WERI-Rb-1 (cell line): ENCODE measurements at regions not wholly inside any gene's neighbourhood (a gene's known extent, or its start where the extent isn't known, plus 50 kb on each side); places are given as distances from the start of the nearest gene placed in this dataset.

Experiments used
- DNase-seq: peaks from one replicate; pipeline ENCODE4 v3.0.0-alpha.2; 2020
- H3K27ac ChIP-seq: fragments of 250-450 bp; sonication (Bioruptor Pico); 2 replicates; pipeline ENCODE4 v1.5.1; 2020; ENCODE audit warnings: mild to moderate bottlenecking, moderate library complexity
- H3K27me3 ChIP-seq: fragments of 250-450 bp; sonication (Bioruptor Pico); 2 replicates; pipeline ENCODE4 v1.5.1; 2021; ENCODE audit warnings: mild to moderate bottlenecking, low read depth, moderate library complexity; ENCODE audit not compliant: insufficient read depth, severe bottlenecking
- H3K36me3 ChIP-seq: fragments of 250-450 bp; sonication (Bioruptor Pico); 2 replicates; pipeline ENCODE4 v1.5.1; 2020; ENCODE audit warnings: mild to moderate bottlenecking, moderate library complexity
- H3K4me3 ChIP-seq: 2 replicates; pipeline ENCODE4 v1.5.1; 2011; ENCODE audit warnings: low read depth, mild to moderate bottlenecking, control low read depth, low read length
- H3K9me3 ChIP-seq: fragments of 250-450 bp; sonication (Bioruptor Pico); 2 replicates; pipeline ENCODE4 v1.5.1; 2021; ENCODE audit warnings: mild to moderate bottlenecking, moderate library complexity; ENCODE audit not compliant: severe bottlenecking
- TF ChIP-seq, protein P1 (sequence below): IDR thresholded peaks from 2 replicates; pipeline ENCODE4 v1.5.1; 2011; ENCODE audit warnings: low read depth, mild to moderate bottlenecking, control low read depth, inconsistent platforms, low read length

DNA sequence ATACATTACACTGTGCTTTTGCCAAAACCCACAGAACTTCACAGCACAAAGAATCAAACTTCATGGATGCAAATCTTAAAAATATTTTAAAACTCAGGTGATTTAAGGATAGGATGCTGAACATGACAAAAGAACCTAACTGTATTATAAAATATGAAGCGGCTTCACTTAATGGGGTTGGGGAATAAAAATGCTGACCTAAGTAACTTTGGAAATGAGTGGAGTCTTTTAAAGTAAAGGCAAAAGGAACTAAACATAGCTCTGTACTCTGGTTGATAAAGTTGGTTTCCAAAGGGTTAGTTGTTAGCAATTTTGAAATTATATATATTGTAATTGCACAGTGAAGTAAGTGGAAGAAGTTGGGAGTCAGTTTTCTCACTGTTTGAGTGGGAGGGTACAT is 111.5 kb upstream of the SYT1 start:
- no peak overlapping the region for H3K4me3 ChIP-seq
- no peak for DNase-seq
- TF ChIP-seq, protein P1, sequence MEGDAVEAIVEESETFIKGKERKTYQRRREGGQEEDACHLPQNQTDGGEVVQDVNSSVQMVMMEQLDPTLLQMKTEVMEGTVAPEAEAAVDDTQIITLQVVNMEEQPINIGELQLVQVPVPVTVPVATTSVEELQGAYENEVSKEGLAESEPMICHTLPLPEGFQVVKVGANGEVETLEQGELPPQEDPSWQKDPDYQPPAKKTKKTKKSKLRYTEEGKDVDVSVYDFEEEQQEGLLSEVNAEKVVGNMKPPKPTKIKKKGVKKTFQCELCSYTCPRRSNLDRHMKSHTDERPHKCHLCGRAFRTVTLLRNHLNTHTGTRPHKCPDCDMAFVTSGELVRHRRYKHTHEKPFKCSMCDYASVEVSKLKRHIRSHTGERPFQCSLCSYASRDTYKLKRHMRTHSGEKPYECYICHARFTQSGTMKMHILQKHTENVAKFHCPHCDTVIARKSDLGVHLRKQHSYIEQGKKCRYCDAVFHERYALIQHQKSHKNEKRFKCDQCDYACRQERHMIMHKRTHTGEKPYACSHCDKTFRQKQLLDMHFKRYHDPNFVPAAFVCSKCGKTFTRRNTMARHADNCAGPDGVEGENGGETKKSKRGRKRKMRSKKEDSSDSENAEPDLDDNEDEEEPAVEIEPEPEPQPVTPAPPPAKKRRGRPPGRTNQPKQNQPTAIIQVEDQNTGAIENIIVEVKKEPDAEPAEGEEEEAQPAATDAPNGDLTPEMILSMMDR, result no peak

DNA sequence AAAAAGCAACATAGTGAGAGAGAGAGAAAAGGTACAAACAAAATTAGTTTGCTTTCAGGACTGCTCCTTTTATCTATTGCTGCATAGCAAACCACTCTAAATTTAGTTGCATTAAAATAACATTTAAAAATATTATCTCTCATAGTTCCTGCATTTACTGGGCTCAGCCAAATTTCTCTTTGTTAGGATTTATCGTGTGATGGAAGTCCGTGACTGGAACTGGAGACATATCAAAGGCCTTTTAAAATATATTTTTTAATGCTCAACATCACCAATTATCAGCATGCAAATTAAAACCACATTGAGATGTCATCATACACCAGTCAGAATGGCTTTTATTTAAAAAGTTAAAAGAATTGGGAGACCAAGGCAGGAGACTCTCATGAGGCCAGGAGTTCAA is 107.6 kb upstream of the SYT1 start:
- no peaks in the 10 kb centered on the region for H3K27me3 ChIP-seq
- no peak for DNase-seq
- H3K9me3 ChIP-seq, result peaks cover 3% of the 10 kb centered on the region
- H3K27ac ChIP-seq, result no peak overlapping the region
- H3K4me3 ChIP-seq, result no peak overlapping the region
- TF ChIP-seq, protein P1, result no peak
- H3K36me3 ChIP-seq, result no peaks in the 10 kb centered on the region

More for the DNA sequence above, 111.5 kb upstream of the SYT1 start:
- no peak overlapping the region for H3K27ac ChIP-seq
- H3K27me3 ChIP-seq, result no peaks in the 10 kb centered on the region
- no peaks in the 10 kb centered on the region for H3K36me3 ChIP-seq
- H3K9me3 ChIP-seq, result no peaks in the 10 kb centered on the region

DNA sequence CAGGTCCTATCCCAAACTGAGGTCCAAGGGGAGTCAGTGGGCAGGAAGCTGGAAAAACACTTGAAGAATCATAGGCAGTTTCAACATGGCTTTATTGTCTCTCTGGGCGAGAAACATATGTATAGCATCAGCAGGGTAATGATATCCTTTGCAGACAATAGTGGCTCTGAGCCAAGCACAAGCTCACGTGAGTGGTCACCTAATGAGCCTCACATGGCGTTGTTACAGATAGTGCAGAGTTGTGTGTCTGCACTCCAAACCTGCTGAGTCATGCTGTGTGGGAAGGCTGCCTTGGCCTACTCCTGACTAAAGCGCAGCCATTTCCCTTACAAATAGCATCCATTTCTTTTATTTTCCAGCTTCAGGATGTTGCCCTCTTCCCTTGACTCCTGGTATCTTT is 105.2 kb upstream of the SYT1 start:
- peaks cover 3% of the 10 kb centered on the region for H3K9me3 ChIP-seq
- no peaks in the 10 kb centered on the region for H3K36me3 ChIP-seq
- H3K27ac ChIP-seq, result no peak overlapping the region
- H3K4me3 ChIP-seq, result no peak overlapping the region
- DNase-seq, result no peak
- TF ChIP-seq, protein P1, result no peak
- H3K27me3 ChIP-seq, result no peaks in the 10 kb centered on the region

DNA sequence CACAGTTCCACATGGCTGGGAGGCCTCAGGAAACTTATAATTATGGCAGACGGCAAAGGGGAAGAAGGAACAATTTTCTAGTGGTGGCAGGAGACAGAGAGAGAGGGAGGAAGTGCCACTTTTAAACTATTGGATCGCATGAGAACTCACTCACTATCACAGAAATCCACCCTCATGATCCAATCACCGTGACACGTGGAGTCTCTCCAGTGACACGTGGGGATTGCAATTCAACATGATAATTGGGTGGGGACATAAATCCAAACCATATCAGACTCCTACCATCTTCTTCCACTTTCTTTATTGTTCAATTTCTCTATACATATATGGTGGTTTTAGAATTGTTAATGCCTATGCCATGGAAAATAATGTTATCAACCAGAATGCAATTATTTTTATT is 103.7 kb upstream of the SYT1 start:
- H3K27ac ChIP-seq, result no peak overlapping the region
- H3K36me3 ChIP-seq, result no peaks in the 10 kb centered on the region
- H3K9me3 ChIP-seq, result peaks cover 3% of the 10 kb centered on the region
- DNase-seq, result no peak
- no peaks in the 10 kb centered on the region for H3K27me3 ChIP-seq
- H3K4me3 ChIP-seq, result no peak overlapping the region
- TF ChIP-seq, protein P1, result no peak

DNA sequence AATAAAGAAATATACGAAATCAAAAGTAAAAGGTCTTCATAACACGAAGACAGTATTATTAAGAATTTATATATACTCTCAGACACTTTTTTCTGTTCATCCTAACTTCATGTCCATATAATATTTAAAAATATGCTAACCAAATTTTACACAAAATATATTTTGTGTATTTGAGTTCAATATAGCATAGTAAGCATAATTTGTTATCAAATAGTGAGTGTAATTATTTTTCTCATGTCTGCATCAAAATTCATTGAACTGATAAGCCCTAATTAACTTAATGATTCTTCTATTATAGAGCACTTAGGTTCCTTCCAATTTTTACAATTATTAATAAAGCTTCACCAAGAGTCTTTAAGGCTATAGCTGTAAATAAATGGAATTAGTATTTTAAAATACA is 99.7 kb upstream of the SYT1 start:
- Histone ChIP-seq H3K27ac (no peak overlapping the region), H3K4me3 (no peak overlapping the region)
- TF ChIP-seq, protein P1, result no peak

DNA sequence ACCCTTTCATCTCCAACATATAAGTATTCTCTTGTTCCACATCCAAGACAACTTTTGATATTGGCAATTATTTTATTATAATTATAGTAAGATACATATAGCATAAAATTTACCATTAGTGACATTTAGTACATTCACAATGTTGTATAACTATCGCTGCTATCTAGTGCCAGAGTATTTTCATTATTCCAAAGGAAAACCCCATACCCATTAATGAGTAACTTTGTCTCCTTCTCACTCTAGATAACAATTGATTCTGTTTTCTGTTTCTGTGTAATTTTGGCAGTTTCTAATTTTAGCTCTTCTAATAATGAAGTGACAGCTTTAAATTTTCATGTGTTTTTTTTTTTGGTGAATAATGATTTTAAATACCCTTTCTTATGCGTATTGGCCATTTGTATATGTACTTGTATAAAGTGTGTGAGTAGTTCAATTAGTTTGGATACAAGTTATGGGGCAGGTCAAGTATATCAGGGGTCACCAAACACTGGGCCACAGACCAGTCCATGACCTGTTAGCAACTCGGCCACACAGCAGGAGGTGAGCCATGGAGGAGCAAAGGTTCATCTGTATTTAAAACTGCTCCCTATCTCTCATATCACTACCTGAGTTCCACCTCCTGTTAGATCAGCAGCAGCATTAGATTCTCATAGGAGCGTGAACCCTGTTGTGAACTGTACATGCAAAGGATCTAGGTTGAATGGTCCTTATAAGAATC is 97.2 kb upstream of the SYT1 start:
- Histone ChIP-seq H3K36me3 (no peaks in the 10 kb centered on the region), H3K27ac (no peak overlapping the region), H3K9me3 (no peaks in the 10 kb centered on the region), H3K4me3 (no peak overlapping the region), H3K27me3 (no peaks in the 10 kb centered on the region)
- DNase-seq, result no peak
- TF ChIP-seq, protein P1, result no peak

More for the DNA sequence above, 99.7 kb upstream of the SYT1 start:
- Histone ChIP-seq H3K27me3 (no peaks in the 10 kb centered on the region), H3K36me3 (no peaks in the 10 kb centered on the region), H3K9me3 (no peaks in the 10 kb centered on the region)
- DNase-seq, result no peak
